HG03025 (cell line): ENCODE measurements at regions not wholly inside any gene's neighbourhood (a gene's known extent, or its start where the extent isn't known, plus 50 kb on each side); places are given as distances from the start of the nearest gene placed in this dataset.

Experiments
- ATAC-seq: cut with Tn5 transposase; IDR thresholded peaks from one replicate; pipeline ENCODE4 v1.9.1; 2021; ENCODE audit warnings: mild to moderate bottlenecking, moderate library complexity; ENCODE audit not compliant: unreplicated experiment, low FRiP score

GRCh38 chr13:40129467-40129866 lies 474.0 kb downstream of the COG6 start:
- no peak for ATAC-seq

- no peak for ATAC-seq
These were observed 475.6 kb downstream of the COG6 start for GRCh38 chr13:40130871-40131636.

- no peak for ATAC-seq
These were observed 476.8 kb downstream of the COG6 start for GRCh38 chr13:40132249-40132648.

- no peak for ATAC-seq
These were observed 481.4 kb downstream of the COG6 start for GRCh38 chr13:40136896-40137295.

- ATAC-seq: no peak
These were observed 481.9 kb downstream of the COG6 start for GRCh38 chr13:40137400-40137799.

GRCh38 chr13:40139896-40140520 lies 484.5 kb downstream of the COG6 start:
- ATAC-seq: no peak

GRCh38 chr13:40141859-40142555 lies 486.5 kb downstream of the COG6 start:
- no peak for ATAC-seq

GRCh38 chr13:40143106-40143505 lies 487.6 kb downstream of the COG6 start:
- no peak for ATAC-seq

GRCh38 chr13:40143559-40143958 lies 488.1 kb downstream of the COG6 start:
- ATAC-seq: no peak

GRCh38 chr13:40145139-40145538 lies 489.7 kb downstream of the COG6 start:
- no peak for ATAC-seq

GRCh38 chr13:40146063-40146462 lies 490.6 kb downstream of the COG6 start:
- ATAC-seq: no peak

GRCh38 chr13:40146611-40147117 lies 491.2 kb downstream of the COG6 start:
- ATAC-seq: no peak

GRCh38 chr13:40148101-40148500 lies 492.6 kb downstream of the COG6 start:
- ATAC-seq: no peak

GRCh38 chr13:40148742-40149141 lies 493.3 kb downstream of the COG6 start:
- no peak for ATAC-seq

- ATAC-seq: no peak
These were observed 494.3 kb downstream of the COG6 start for GRCh38 chr13:40149611-40150274.

- ATAC-seq: no peak
These were observed 496.2 kb downstream of the COG6 start for GRCh38 chr13:40151673-40152072.

GRCh38 chr13:40152145-40152544 lies 496.7 kb downstream of the COG6 start:
- no peak for ATAC-seq

GRCh38 chr13:40152922-40153321 lies 497.5 kb downstream of the COG6 start:
- ATAC-seq: no peak

GRCh38 chr13:40153516-40153915 lies 498.1 kb downstream of the COG6 start:
- ATAC-seq: no peak

- ATAC-seq: no peak
These were observed 499.7 kb downstream of the COG6 start for GRCh38 chr13:40155201-40155600.

GRCh38 chr13:40158218-40158617 lies 502.8 kb downstream of the COG6 start:
- no peak for ATAC-seq
